Esophagus muscularis mucosa (tissue), 4 donors: ENCODE measurements at regions not wholly inside any gene's neighbourhood (a gene's known extent, or its start where the extent isn't known, plus 50 kb on each side); places are given as distances from the start of the nearest gene placed in this dataset.

ENCODE experiments used
- CTCF ChIP-seq, 3 experiments: fragments of 200-600 bp in 2 of 3; fragments of 450-650 bp in 1 of 3; sonication (generic) in 2 of 3; IDR thresholded peaks; one replicate each; pipeline ENCODE4 v1.5.1; 2017 to 2019; ENCODE audit warnings: antibody characterized with exemption in 3 of 3, mild to moderate bottlenecking in 2 of 3, moderate library complexity in 1 of 3
- EP300 ChIP-seq: sonication (generic); formaldehyde crosslinking; IDR thresholded peaks from one replicate; pipeline ENCODE4 v1.6.1; 2017; ENCODE audit warnings: antibody characterized with exemption
- POLR2A ChIP-seq: fragments of 450-650 bp; IDR thresholded peaks from one replicate; pipeline ENCODE4 v1.6.1; 2017; ENCODE audit warnings: antibody characterized with exemption, moderate library complexity, mild to moderate bottlenecking, low read depth

DNA sequence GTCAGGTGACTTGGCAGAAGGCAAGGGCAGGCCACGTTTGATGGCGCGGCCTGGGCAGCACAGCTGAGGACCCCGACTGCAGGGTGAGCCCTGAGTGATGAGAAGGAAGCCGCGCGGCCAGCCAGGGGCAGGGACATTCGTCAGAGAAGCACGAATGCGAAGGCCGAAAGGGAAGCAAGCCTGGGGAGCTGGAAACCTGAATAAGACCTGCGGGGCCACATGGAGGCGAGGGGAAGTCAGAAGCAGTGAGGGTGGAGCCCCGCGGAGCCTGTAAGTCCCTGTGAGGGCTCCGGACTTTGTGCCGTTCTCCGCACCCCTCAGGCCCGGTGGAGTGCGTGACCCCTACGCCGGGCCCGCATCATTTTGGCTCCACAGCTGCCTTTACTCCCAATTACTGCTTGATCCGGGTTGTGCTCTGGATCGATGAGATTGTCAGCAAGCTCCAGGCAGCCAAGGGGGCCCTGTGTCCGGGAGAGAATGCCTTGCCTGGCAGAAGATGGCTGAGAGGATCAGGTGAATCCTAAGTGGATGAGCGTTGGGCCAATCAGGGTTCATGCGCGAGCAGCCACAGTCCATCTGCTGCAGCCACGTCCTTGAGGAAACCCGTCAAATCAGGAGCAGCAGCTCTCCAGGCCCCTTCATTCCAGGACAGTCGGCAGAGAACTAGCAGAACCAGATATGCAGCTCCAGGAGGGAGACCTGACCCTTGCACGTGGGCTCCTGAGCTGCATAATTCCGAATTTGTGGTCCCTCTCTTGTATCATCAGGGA lies 293.3 kb upstream of the SHH start:
- TF ChIP-seq CTCF (IDR thresholded peaks at IDR 0.05): no peak
- TF ChIP-seq POLR2A: no peak
- no peak for TF ChIP-seq EP300
